ENCODE measurements at regions not wholly inside any gene's neighbourhood (a gene's known extent, or its start where the extent isn't known, plus 50 kb on each side); places are given as distances from the start of the nearest gene placed in this dataset.

DNA sequence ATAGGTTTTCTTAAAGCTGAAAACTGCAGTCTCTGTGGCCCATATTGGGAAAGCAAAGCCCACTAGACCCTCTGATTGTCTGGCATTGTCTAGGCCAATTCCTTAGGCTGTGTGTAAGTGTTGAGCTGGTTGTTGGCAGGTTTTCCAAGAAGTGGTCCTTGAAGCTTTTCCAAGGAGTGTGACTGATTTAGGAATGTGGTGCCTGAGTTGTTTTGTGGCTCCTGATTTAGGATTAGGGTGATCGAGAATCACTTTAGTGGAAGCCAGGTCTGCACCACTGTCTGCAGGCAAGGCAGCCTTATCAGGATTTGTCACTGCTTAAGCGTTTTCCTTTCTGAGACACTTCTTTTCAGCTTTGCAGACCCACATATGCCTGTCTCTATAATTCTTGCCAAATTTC is 339.0 kb upstream of the DDX53 start (continued):
- TF ChIP-seq, protein P1, sequence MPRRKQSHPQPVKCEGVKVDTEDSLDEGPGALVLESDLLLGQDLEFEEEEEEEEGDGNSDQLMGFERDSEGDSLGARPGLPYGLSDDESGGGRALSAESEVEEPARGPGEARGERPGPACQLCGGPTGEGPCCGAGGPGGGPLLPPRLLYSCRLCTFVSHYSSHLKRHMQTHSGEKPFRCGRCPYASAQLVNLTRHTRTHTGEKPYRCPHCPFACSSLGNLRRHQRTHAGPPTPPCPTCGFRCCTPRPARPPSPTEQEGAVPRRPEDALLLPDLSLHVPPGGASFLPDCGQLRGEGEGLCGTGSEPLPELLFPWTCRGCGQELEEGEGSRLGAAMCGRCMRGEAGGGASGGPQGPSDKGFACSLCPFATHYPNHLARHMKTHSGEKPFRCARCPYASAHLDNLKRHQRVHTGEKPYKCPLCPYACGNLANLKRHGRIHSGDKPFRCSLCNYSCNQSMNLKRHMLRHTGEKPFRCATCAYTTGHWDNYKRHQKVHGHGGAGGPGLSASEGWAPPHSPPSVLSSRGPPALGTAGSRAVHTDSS (tag by site-specific recombination; IDR thresholded peaks at IDR 0.05): no peak
- TF ChIP-seq, protein P2, sequence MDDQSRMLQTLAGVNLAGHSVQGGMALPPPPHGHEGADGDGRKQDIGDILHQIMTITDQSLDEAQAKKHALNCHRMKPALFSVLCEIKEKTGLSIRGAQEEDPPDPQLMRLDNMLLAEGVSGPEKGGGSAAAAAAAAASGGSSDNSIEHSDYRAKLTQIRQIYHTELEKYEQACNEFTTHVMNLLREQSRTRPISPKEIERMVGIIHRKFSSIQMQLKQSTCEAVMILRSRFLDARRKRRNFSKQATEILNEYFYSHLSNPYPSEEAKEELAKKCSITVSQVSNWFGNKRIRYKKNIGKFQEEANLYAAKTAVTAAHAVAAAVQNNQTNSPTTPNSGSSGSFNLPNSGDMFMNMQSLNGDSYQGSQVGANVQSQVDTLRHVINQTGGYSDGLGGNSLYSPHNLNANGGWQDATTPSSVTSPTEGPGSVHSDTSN (CRISPR knock-in tag; IDR thresholded peaks at IDR 0.05): no peak
- TF ChIP-seq ZNF121 (tag by site-specific recombination; IDR thresholded peaks at IDR 0.05) (no peak), INSM2 (tag by site-specific recombination; IDR thresholded peaks at IDR 0.05) (no peak)

DNA sequence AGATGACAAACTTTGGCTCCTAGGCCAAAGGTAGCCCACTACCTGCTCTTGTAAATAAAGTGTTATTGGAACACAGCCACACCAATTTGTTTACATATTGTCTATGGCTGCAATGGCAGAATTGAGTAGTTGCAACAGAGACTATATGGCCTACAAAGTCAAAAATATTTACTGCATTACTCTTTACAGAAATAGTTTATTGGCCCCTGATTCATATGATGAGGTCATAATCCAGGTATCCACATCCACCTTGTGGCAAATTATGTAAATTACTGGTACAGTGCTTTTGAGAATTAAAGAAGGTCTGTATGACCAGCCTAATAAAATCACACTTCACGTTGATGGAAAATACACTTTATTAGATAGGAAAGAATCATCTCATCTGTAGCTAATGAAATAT is 337.0 kb upstream of the DDX53 start:
- CTCF ChIA-PET: interaction anchor here (1.5 kb wide), 1 partner anchor 85 kb away, joined by 4 read pairs; no protein-coding TSS in a partner anchor
- Histone ChIP-seq H3K4me1 (ENCODE audit: control insufficient read depth, insufficient read depth, low read length) (no peaks in the 10 kb centered on the region), H3K4me3 (ENCODE audit: low read depth, low read length) (no peak overlapping the region), H3K9me3 (ENCODE audit: control insufficient read depth, insufficient read depth, low read depth, low read length) (no peaks in the 10 kb centered on the region), H3K27ac (ENCODE audit: extremely low read depth, low read depth, low read length) (no peak overlapping the region), H3K36me3 (ENCODE audit: control insufficient read depth in 2 of 2, insufficient read depth in 1 of 2, low read length in 2 of 2) (no peaks in the 10 kb centered on the region)
- TF ChIP-seq, protein P2 (CRISPR knock-in tag; IDR thresholded peaks at IDR 0.05): no peak
- TF ChIP-seq ZEB2 (tag by site-specific recombination; IDR thresholded peaks at IDR 0.05) (no peak), ZNF561 (tag by site-specific recombination; IDR thresholded peaks at IDR 0.05; ENCODE audit: borderline replicate concordance) (no peak)
- TF ChIP-seq, protein P3, sequence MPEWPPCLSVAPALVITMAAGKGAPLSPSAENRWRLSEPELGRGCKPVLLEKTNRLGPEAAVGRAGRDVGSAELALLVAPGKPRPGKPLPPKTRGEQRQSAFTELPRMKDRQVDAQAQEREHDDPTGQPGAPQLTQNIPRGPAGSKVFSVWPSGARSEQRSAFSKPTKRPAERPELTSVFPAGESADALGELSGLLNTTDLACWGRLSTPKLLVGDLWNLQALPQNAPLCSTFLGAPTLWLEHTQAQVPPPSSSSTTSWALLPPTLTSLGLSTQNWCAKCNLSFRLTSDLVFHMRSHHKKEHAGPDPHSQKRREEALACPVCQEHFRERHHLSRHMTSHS (tag by site-specific recombination; IDR thresholded peaks at IDR 0.05): no peak
- POLR2A ChIA-PET: no interaction called here

GRCh38 chrX:22664826-22665225 is 334.9 kb upstream of the DDX53 start:
- ChIA-PET POLR2A (no interaction called here), CTCF (interaction anchor here (0.6 kb wide), 1 partner anchor 1112 kb away, joined by 3 read pairs; no protein-coding TSS in a partner anchor)
- Histone ChIP-seq H3K4me1 (ENCODE audit: control insufficient read depth, insufficient read depth, low read length) (no peaks in the 10 kb centered on the region), H3K27ac (ENCODE audit: extremely low read depth, low read depth, low read length) (no peak overlapping the region), H3K9me3 (ENCODE audit: control insufficient read depth, insufficient read depth, low read depth, low read length) (no peaks in the 10 kb centered on the region), H3K4me3 (ENCODE audit: low read depth, low read length) (no peak overlapping the region), H3K36me3 (ENCODE audit: control insufficient read depth in 2 of 2, insufficient read depth in 1 of 2, low read length in 2 of 2) (no peaks in the 10 kb centered on the region)
- TF ChIP-seq ZNF610 (tag by site-specific recombination; IDR thresholded peaks at IDR 0.05; ENCODE audit: borderline replicate concordance): no peak
- TF ChIP-seq, protein P4, sequence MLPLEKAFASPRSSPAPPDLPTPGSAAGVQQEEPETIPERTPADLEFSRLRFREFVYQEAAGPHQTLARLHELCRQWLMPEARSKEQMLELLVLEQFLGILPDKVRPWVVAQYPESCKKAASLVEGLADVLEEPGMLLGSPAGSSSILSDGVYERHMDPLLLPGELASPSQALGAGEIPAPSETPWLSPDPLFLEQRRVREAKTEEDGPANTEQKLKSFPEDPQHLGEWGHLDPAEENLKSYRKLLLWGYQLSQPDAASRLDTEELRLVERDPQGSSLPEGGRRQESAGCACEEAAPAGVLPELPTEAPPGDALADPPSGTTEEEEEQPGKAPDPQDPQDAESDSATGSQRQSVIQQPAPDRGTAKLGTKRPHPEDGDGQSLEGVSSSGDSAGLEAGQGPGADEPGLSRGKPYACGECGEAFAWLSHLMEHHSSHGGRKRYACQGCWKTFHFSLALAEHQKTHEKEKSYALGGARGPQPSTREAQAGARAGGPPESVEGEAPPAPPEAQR (tag by site-specific recombination; IDR thresholded peaks at IDR 0.05): no peak
- no peak for TF ChIP-seq ZNF658 (tag by site-specific recombination; IDR thresholded peaks at IDR 0.05)
- TF ChIP-seq, protein P2 (CRISPR knock-in tag; IDR thresholded peaks at IDR 0.05): no peak
- no peak for TF ChIP-seq ZFP41 (tag by site-specific recombination; IDR thresholded peaks at IDR 0.05; ENCODE audit: borderline replicate concordance)
- TF ChIP-seq ZNF626 (tag by site-specific recombination; IDR thresholded peaks at IDR 0.05): no peak
- no peak for TF ChIP-seq SALL2 (tag by site-specific recombination; IDR thresholded peaks at IDR 0.05; ENCODE audit: borderline replicate concordance)

All from HEK293 (cell line).